A549 (cell line): ENCODE measurements at regions not wholly inside any gene's neighbourhood (a gene's known extent, or its start where the extent isn't known, plus 50 kb on each side); places are given as distances from the start of the nearest gene placed in this dataset.

Experiments used
- ATAC-seq, 2 experiments: fragments of 200-7000 bp in 1 of 2; fragments of >200 bp in 1 of 2; cut with Nextera tagmentation in 1 of 2; cut with Tn5 transposase in 1 of 2; 3 replicates each; pipeline versions ENCODE4 v1.8.0 to v1.9.1; 2018 to 2020; ENCODE audit warnings: mild to moderate bottlenecking in 1 of 2, moderate library complexity in 1 of 2
- CTCF ChIA-PET: fragments of 300-600 bp; sonication (Branson Sonifier 250); formaldehyde crosslinking; extraction: SDS; loops from one replicate; lab custom pipeline; 2021; ENCODE audit warnings: antibody characterized with exemption, inconsistent platforms; lab: Yijun Ruan, JAX
- POLR2A ChIA-PET: fragments of 350-600 bp; formaldehyde crosslinking; extraction: SDS; loops from one replicate; lab custom pipeline; 2021; ENCODE audit warnings: antibody characterized with exemption, inconsistent platforms; lab: Yijun Ruan, JAX
- DNase-seq, 2 experiments: peaks; one replicate each; pipeline versions ENCODE4 v3.0.0 to v3.0.0-alpha.2; 2011 to 2016; ENCODE audit warnings: low read depth in 1 of 2, low spot score in 1 of 2
- FAIRE-seq: peaks from 2 replicates; lab custom pipeline; 2011; peaks lifted over from hg19 to GRCh38; lab: Jason Lieb, UNC
- H3K27ac ChIP-seq, 2 experiments: fragments of >200 bp; sonication (Bioruptor Twin); formaldehyde crosslinking; 3 replicates each; pipeline ENCODE4 v1.5.1; 2016 to 2017
- H3K4me1 ChIP-seq: fragments of >200 bp; sonication (Bioruptor Twin); formaldehyde crosslinking; 3 replicates; pipeline ENCODE4 v1.6.1; 2016
- H3K4me2 ChIP-seq: fragments of >200 bp; sonication (Bioruptor Twin); formaldehyde crosslinking; 3 replicates; pipeline ENCODE4 v1.6.1; 2016
- H3K4me3 ChIP-seq: fragments of >200 bp; sonication (Bioruptor Twin); formaldehyde crosslinking; 3 replicates; pipeline ENCODE4 v1.5.1; 2016
- H3K9me3 ChIP-seq: fragments of >200 bp; sonication (Bioruptor Twin); formaldehyde crosslinking; 3 replicates; pipeline ENCODE4 v1.6.1; 2016
- BHLHE40 ChIP-seq: IDR thresholded peaks from 2 replicates; pipeline ENCODE4 v1.6.1; 2012; ENCODE audit warnings: low read depth, low read length, inconsistent platforms
- CBX2 ChIP-seq: fragments of 200-600 bp; sonication (generic); IDR thresholded peaks from 2 replicates; pipeline ENCODE4 v1.6.1; 2016; ENCODE audit warnings: low read depth, mild to moderate bottlenecking, borderline replicate concordance
- CEBPB ChIP-seq, 2 experiments: fragments of >200 bp in 1 of 2; sonication (Bioruptor Twin) in 1 of 2; formaldehyde crosslinking in 1 of 2; IDR thresholded peaks; 2 replicates each; pipeline ENCODE4 v1.6.1; 2012 to 2016
- CHD2 ChIP-seq: fragments of 150-350 bp; IDR thresholded peaks from 2 replicates; pipeline ENCODE4 v1.6.1; 2014; ENCODE audit warnings: low read length; ENCODE audit not compliant: partially characterized antibody
- E2F6 ChIP-seq: IDR thresholded peaks from 2 replicates; pipeline ENCODE4 v1.6.1; 2012; ENCODE audit warnings: low read depth, borderline replicate concordance
- EHMT2 ChIP-seq: fragments of 200-600 bp; sonication (generic); IDR thresholded peaks from 2 replicates; pipeline ENCODE4 v1.6.1; 2016; ENCODE audit warnings: antibody characterized with exemption, low read depth, mild to moderate bottlenecking, moderate library complexity
- ELK1 ChIP-seq: fragments of 150-350 bp; IDR thresholded peaks from 2 replicates; pipeline ENCODE4 v1.6.1; 2014; ENCODE audit warnings: low read depth, mild to moderate bottlenecking, low read length
- FOSL2 ChIP-seq, 2 experiments: fragments of 450-650 bp in 1 of 2; fragments of >200 bp in 1 of 2; sonication (Bioruptor Twin) in 1 of 2; formaldehyde crosslinking; IDR thresholded peaks; 2 replicates each; pipeline versions ENCODE4 v1.5.0 to v1.6.1; 2016 to 2020; ENCODE audit warnings: mild to moderate bottlenecking in 1 of 2, moderate library complexity in 1 of 2
- HES2 ChIP-seq: fragments of >200 bp; sonication (Bioruptor Twin); formaldehyde crosslinking; IDR thresholded peaks from 2 replicates; pipeline ENCODE4 v1.6.1; 2016
- HOXB13 ChIP-seq: fragments of 250-450 bp; sonication (Bioruptor Pico); IDR thresholded peaks from 2 replicates; pipeline ENCODE4 v1.5.0; 2020; ENCODE audit warnings: low read depth, mild to moderate bottlenecking, moderate library complexity
- JUNB ChIP-seq: fragments of >200 bp; sonication (Bioruptor Twin); formaldehyde crosslinking; IDR thresholded peaks from 2 replicates; pipeline ENCODE4 v1.6.1; 2016
- RAD21 ChIP-seq, 2 experiments: fragments of >200 bp in 1 of 2; sonication (Bioruptor Twin) in 1 of 2; formaldehyde crosslinking in 1 of 2; IDR thresholded peaks in 1 of 2; conservative IDR thresholded peaks in 1 of 2; 2 replicates in 1 of 2; 3 replicates in 1 of 2; pipeline ENCODE4 v1.6.1; 2012 to 2018; ENCODE audit warnings: inconsistent platforms in 1 of 2
- RARB ChIP-seq: fragments of 250-450 bp; sonication (Bioruptor Pico); IDR thresholded peaks from 2 replicates; pipeline ENCODE4 v1.8.0; 2021; ENCODE audit warnings: mild to moderate bottlenecking, moderate library complexity
- RCOR1 ChIP-seq: fragments of 150-350 bp; IDR thresholded peaks from 2 replicates; pipeline ENCODE4 v1.6.1; 2014; ENCODE audit warnings: antibody characterized with exemption, low read length, low read depth
- RFX5 ChIP-seq: fragments of 450-650 bp; IDR thresholded peaks from 2 replicates; pipeline ENCODE4 v1.7.1; 2014; ENCODE audit warnings: antibody characterized with exemption, mild to moderate bottlenecking, moderate library complexity
- SREBF2 ChIP-seq: fragments of 450-650 bp; IDR thresholded peaks from 2 replicates; pipeline ENCODE4 v1.6.1; 2014; ENCODE audit warnings: mild to moderate bottlenecking, moderate library complexity
- TP53 ChIP-seq: fragments of 250-450 bp; sonication (Bioruptor Pico); IDR thresholded peaks from 2 replicates; pipeline ENCODE4 v1.5.0; 2021; ENCODE audit warnings: mild to moderate bottlenecking, moderate library complexity
- ZNF302 ChIP-seq: fragments of 250-450 bp; sonication (Bioruptor Pico); IDR thresholded peaks from 2 replicates; pipeline ENCODE4 v1.9.0; 2021; ENCODE audit warnings: inconsistent platforms, mild to moderate bottlenecking, moderate library complexity
- WGBS: methylation state at CpG from one replicate; pipeline ENCODE4 v1.1.6; 2017; ENCODE audit errors: missing lambda C conversion rate; 5-methylcytosine and 5-hydroxymethylcytosine counted together
- TF ChIP-seq, protein P1 (sequence below): fragments of >200 bp; sonication (Bioruptor Twin); formaldehyde crosslinking; IDR thresholded peaks from 3 replicates; pipeline ENCODE4 v1.5.1; 2016
- TF ChIP-seq, protein P2 (sequence below): fragments of 200-600 bp; sonication (generic); IDR thresholded peaks from 2 replicates; pipeline ENCODE4 v1.6.1; 2016; ENCODE audit warnings: antibody characterized with exemption, mild to moderate bottlenecking, moderate library complexity
- TF ChIP-seq, protein P3 (sequence below): IDR thresholded peaks from 2 replicates; pipeline ENCODE4 v1.6.1; 2012

DNA sequence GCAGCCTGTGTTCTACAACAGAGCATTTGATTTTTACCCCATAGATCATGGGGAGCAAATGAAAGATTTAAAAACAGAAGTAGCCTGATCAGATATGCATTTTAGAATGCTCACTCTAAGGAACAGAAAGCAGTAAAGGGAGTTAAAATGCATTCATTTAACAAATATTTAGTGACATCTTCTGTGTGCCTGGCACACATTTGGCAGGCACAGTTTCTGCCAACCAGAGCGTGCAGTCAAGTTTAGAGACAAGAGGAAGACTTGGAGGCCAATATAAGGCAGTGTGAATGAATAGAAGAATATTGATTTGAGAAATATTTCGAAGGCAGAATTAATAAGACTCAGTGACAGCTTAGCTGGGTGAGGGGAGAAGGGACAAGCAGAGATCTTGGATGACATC lies 210.1 kb downstream of the KDR start:
- TF ChIP-seq FOSL2 (IDR thresholded peaks at IDR 0.05), result no peak
- TF ChIP-seq FOSL2 (CRISPR knock-in tag; IDR thresholded peaks at IDR 0.05), result no peak
- no peak for TF ChIP-seq RCOR1
- no peak for TF ChIP-seq TP53 (CRISPR knock-in tag)
- TF ChIP-seq, protein P1, sequence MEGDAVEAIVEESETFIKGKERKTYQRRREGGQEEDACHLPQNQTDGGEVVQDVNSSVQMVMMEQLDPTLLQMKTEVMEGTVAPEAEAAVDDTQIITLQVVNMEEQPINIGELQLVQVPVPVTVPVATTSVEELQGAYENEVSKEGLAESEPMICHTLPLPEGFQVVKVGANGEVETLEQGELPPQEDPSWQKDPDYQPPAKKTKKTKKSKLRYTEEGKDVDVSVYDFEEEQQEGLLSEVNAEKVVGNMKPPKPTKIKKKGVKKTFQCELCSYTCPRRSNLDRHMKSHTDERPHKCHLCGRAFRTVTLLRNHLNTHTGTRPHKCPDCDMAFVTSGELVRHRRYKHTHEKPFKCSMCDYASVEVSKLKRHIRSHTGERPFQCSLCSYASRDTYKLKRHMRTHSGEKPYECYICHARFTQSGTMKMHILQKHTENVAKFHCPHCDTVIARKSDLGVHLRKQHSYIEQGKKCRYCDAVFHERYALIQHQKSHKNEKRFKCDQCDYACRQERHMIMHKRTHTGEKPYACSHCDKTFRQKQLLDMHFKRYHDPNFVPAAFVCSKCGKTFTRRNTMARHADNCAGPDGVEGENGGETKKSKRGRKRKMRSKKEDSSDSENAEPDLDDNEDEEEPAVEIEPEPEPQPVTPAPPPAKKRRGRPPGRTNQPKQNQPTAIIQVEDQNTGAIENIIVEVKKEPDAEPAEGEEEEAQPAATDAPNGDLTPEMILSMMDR, result no peak
- no peak for TF ChIP-seq RAD21 (conservative IDR thresholded peaks at IDR 0.05 in 1 of 2, IDR thresholded peaks at IDR 0.05 in 1 of 2)
- TF ChIP-seq CHD2, result no peak
- TF ChIP-seq, protein P2, sequence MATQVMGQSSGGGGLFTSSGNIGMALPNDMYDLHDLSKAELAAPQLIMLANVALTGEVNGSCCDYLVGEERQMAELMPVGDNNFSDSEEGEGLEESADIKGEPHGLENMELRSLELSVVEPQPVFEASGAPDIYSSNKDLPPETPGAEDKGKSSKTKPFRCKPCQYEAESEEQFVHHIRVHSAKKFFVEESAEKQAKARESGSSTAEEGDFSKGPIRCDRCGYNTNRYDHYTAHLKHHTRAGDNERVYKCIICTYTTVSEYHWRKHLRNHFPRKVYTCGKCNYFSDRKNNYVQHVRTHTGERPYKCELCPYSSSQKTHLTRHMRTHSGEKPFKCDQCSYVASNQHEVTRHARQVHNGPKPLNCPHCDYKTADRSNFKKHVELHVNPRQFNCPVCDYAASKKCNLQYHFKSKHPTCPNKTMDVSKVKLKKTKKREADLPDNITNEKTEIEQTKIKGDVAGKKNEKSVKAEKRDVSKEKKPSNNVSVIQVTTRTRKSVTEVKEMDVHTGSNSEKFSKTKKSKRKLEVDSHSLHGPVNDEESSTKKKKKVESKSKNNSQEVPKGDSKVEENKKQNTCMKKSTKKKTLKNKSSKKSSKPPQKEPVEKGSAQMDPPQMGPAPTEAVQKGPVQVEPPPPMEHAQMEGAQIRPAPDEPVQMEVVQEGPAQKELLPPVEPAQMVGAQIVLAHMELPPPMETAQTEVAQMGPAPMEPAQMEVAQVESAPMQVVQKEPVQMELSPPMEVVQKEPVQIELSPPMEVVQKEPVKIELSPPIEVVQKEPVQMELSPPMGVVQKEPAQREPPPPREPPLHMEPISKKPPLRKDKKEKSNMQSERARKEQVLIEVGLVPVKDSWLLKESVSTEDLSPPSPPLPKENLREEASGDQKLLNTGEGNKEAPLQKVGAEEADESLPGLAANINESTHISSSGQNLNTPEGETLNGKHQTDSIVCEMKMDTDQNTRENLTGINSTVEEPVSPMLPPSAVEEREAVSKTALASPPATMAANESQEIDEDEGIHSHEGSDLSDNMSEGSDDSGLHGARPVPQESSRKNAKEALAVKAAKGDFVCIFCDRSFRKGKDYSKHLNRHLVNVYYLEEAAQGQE, result no peak
- no peak for TF ChIP-seq BHLHE40
- TF ChIP-seq, all 56 proteins: peak for 0

GRCh38 chr4:54914781-54915180 lies 210.6 kb downstream of the KDR start:
- ChIA-PET CTCF (no interaction called here), POLR2A (no interaction called here)
- Histone ChIP-seq H3K4me2 (no peak overlapping the region), H3K9me3 (no peaks in the 10 kb centered on the region), H3K4me3 (no peak overlapping the region), H3K4me1 (no peaks in the 10 kb centered on the region), H3K27ac (no peak overlapping the region)
- FAIRE-seq (no peak), ATAC-seq (no peak), DNase-seq (no peak)
- 4% methylated on average over 2 of the region's 2 CpGs for WGBS
- TF ChIP-seq CHD2, result no peak
- TF ChIP-seq ZNF302 (CRISPR knock-in tag), result no peak
- no peak for TF ChIP-seq RARB
- TF ChIP-seq RFX5, result no peak
- no peak for TF ChIP-seq CBX2
- no peak for TF ChIP-seq CEBPB (IDR thresholded peaks at IDR 0.05)
- TF ChIP-seq, protein P3, sequence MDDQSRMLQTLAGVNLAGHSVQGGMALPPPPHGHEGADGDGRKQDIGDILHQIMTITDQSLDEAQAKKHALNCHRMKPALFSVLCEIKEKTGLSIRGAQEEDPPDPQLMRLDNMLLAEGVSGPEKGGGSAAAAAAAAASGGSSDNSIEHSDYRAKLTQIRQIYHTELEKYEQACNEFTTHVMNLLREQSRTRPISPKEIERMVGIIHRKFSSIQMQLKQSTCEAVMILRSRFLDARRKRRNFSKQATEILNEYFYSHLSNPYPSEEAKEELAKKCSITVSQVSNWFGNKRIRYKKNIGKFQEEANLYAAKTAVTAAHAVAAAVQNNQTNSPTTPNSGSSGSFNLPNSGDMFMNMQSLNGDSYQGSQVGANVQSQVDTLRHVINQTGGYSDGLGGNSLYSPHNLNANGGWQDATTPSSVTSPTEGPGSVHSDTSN, result no peak
- no peak for TF ChIP-seq SREBF2
- no peak for TF ChIP-seq JUNB
- TF ChIP-seq HES2, result no peak
- TF ChIP-seq ELK1, result no peak
- no peak for TF ChIP-seq TP53 (CRISPR knock-in tag)
- TF ChIP-seq E2F6, result no peak
- no peak for TF ChIP-seq HOXB13 (CRISPR knock-in tag)
- no peak for TF ChIP-seq EHMT2

More for the DNA sequence above, 210.1 kb downstream of the KDR start:
- FAIRE-seq, result no peak
- ChIA-PET POLR2A (no interaction called here), CTCF (no interaction called here)
- H3K4me1 ChIP-seq, result no peaks in the 10 kb centered on the region
- no peaks in the 10 kb centered on the region for H3K9me3 ChIP-seq
- no peak for DNase-seq
- 0% methylated on average over 2 of the region's 2 CpGs for WGBS
- no peak for ATAC-seq
- H3K27ac ChIP-seq, result no peak overlapping the region
- H3K4me3 ChIP-seq, result no peak overlapping the region
- no peak overlapping the region for H3K4me2 ChIP-seq
